ENCODE measurements at regions not wholly inside any gene's neighbourhood (a gene's known extent, or its start where the extent isn't known, plus 50 kb on each side); places are given as distances from the start of the nearest gene placed in this dataset.
"Not testable (repeated sequence)": the region's sequence is repeated elsewhere in the genome, so short reads cannot be mapped to it uniquely, and the experiment has no call there.

DNA sequence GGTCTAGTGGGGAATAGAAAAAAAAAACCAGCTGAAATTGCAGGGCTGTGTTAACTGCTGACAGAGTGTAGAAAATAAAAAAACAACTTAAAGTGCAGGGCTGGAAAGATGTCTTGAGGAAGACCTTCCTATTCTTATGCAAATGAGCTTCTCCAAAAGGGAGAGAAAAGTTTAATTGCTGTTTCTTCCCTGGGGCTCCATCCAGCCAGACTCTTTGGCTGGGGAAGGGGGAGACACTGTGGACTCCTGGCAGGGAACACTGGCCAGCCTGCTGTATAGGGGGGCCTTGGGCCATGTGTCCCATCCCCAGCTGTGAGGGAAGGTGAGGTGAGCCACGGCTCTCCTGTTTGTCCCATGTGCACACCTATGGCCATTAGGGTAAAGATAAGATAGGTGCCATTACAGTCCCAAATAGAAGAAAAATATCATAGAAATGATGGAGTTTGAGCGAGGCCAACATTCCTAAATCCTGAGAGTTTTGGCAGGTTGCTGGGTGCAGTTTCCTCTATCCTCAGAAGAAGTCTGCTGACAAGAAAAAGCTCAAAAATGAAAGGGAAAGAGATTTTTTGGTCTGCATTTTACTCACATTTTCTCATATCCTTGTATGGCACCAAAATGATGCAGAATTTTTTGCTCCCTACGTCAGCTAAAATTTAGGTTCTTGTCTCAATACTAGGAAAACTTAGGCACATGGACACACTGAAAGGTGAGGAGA, 901.7 kb downstream of the PLOD2 start:
- Histone ChIP-seq H3K9me3 (ENCODE audit: control insufficient read depth, insufficient read depth, low read length) (no peaks in the 10 kb centered on the region), H3K4me2 (ENCODE audit: low read length) (no peak overlapping the region)

DNA sequence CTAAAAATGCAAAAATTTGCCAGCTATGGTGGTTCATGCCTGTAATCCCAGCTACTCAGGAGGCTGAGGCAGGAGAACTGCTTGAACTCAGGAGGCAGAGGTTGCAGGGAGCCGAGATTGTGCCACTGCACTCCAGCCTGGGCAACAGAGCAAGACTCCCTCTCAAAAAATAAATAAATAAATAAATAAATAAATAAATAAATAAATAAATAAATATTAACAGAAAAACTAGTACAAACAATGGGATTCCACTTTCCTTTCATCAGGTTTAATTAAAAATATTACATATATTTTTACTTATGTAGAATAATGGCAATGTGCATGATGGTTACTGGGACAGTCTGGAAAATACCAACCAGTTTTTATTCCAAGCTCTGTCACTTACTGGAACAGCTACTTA, 897.5 kb downstream of the PLOD2 start:
- not testable (repeated sequence) for H4K20me1 ChIP-seq (ENCODE audit: control insufficient read depth, insufficient read depth, low read depth, low read length); H3K27ac ChIP-seq (ENCODE audit: low read depth, low read length); H3K27me3 ChIP-seq (ENCODE audit: control insufficient read depth, low read length); H3K36me3 ChIP-seq (ENCODE audit: control insufficient read depth, low read length); H3K4me2 ChIP-seq (ENCODE audit: low read length); H3K9me2 ChIP-seq (replicated peaks; ENCODE audit: control insufficient read depth, low read length); H3F3A ChIP-seq (ENCODE audit: control insufficient read depth, insufficient read depth); H3K79me2 ChIP-seq (ENCODE audit: control insufficient read depth, low read length); H3K9me3 ChIP-seq (ENCODE audit: control insufficient read depth, insufficient read depth, low read length); H3K4me1 ChIP-seq (ENCODE audit: control insufficient read depth, low read length); H3K4me3 ChIP-seq (ENCODE audit: low read length)

More for the DNA sequence above, 901.7 kb downstream of the PLOD2 start:
- Histone ChIP-seq H3F3A (ENCODE audit: control insufficient read depth, insufficient read depth) (no peaks in the 10 kb centered on the region), H3K27me3 (ENCODE audit: control insufficient read depth, low read length) (no peaks in the 10 kb centered on the region), H3K36me3 (ENCODE audit: control insufficient read depth, low read length) (no peaks in the 10 kb centered on the region), H4K20me1 (ENCODE audit: control insufficient read depth, insufficient read depth, low read depth, low read length) (no peaks in the 10 kb centered on the region), H3K27ac (ENCODE audit: low read depth, low read length) (no peak overlapping the region), H3K4me1 (ENCODE audit: control insufficient read depth, low read length) (no peaks in the 10 kb centered on the region), H3K9me2 (replicated peaks; ENCODE audit: control insufficient read depth, low read length) (no peaks in the 10 kb centered on the region), H3K4me3 (ENCODE audit: low read length) (no peak overlapping the region), H3K79me2 (ENCODE audit: control insufficient read depth, low read length) (no peaks in the 10 kb centered on the region)
- TF ChIP-seq, protein P1, sequence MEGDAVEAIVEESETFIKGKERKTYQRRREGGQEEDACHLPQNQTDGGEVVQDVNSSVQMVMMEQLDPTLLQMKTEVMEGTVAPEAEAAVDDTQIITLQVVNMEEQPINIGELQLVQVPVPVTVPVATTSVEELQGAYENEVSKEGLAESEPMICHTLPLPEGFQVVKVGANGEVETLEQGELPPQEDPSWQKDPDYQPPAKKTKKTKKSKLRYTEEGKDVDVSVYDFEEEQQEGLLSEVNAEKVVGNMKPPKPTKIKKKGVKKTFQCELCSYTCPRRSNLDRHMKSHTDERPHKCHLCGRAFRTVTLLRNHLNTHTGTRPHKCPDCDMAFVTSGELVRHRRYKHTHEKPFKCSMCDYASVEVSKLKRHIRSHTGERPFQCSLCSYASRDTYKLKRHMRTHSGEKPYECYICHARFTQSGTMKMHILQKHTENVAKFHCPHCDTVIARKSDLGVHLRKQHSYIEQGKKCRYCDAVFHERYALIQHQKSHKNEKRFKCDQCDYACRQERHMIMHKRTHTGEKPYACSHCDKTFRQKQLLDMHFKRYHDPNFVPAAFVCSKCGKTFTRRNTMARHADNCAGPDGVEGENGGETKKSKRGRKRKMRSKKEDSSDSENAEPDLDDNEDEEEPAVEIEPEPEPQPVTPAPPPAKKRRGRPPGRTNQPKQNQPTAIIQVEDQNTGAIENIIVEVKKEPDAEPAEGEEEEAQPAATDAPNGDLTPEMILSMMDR (IDR thresholded peaks at IDR 0.05; ENCODE audit: low read depth, low read length, poor library complexity, severe bottlenecking): no peak

DNA sequence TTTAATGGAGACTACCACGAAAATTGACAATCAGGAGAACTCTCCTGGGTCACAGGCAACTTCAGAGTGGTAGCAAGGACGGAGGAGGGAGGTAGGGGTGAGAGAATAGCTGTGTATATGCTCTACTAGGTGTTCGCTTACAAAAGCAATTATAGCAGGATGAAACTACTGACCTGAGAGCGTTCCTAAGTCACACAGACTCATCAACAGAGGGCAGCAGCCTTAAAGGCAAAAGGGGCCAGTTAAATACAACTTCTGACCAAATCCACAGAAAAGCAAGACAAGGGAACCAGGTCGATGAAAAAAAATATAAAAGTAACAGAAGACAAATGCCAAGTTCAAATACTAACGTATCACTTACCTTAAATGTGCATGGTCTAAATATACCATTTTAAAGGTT, 894.6 kb downstream of the PLOD2 start:
- Histone ChIP-seq H3K9me3 (ENCODE audit: control insufficient read depth, insufficient read depth, low read length) (no peaks in the 10 kb centered on the region), H4K20me1 (ENCODE audit: control insufficient read depth, insufficient read depth, low read depth, low read length) (no peaks in the 10 kb centered on the region), H3K27me3 (ENCODE audit: control insufficient read depth, low read length) (no peaks in the 10 kb centered on the region), H3F3A (ENCODE audit: control insufficient read depth, insufficient read depth) (no peaks in the 10 kb centered on the region), H3K27ac (ENCODE audit: low read depth, low read length) (no peak overlapping the region), H3K4me2 (ENCODE audit: low read length) (no peak overlapping the region), H3K4me3 (ENCODE audit: low read length) (no peak overlapping the region), H3K79me2 (ENCODE audit: control insufficient read depth, low read length) (no peaks in the 10 kb centered on the region), H3K4me1 (ENCODE audit: control insufficient read depth, low read length) (no peaks in the 10 kb centered on the region), H3K36me3 (ENCODE audit: control insufficient read depth, low read length) (no peaks in the 10 kb centered on the region), H3K9me2 (replicated peaks; ENCODE audit: control insufficient read depth, low read length) (no peaks in the 10 kb centered on the region)
- TF ChIP-seq, protein P1 (IDR thresholded peaks at IDR 0.05; ENCODE audit: low read depth, low read length, poor library complexity, severe bottlenecking): no peak
- TF ChIP-seq EZH2phosphoT487 (IDR thresholded peaks at IDR 0.05; ENCODE audit: borderline replicate concordance, low read length): no peak

DNA sequence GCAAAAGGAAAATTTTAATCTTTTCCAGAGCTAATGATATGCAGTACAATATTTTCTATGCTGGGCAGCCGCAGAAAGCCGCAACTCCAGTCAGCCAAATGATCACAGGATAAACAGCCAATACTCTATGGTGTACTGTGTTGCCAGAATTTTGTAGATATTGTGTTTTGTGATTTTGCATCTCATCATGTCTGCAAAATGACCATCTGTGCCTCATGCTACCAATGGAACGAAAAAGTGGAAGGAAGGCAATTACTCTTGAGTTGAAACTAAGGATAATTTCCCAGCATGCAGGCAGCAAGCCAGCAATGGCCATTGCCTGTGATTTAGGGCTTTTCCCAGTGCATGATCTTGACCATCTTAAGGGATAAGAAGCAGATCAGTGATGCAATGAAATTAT, 891.9 kb downstream of the PLOD2 start:
- no peaks in the 10 kb centered on the region for H3K4me1 ChIP-seq (ENCODE audit: control insufficient read depth, low read length)
- no peak overlapping the region for H3K27ac ChIP-seq (ENCODE audit: low read depth, low read length)
- no peaks in the 10 kb centered on the region for H4K20me1 ChIP-seq (ENCODE audit: control insufficient read depth, insufficient read depth, low read depth, low read length)
- no peak overlapping the region for H3K4me2 ChIP-seq (ENCODE audit: low read length)
- TF ChIP-seq, protein P1 (IDR thresholded peaks at IDR 0.05; ENCODE audit: low read depth, low read length, poor library complexity, severe bottlenecking): no peak
- no peak for TF ChIP-seq EZH2phosphoT487 (IDR thresholded peaks at IDR 0.05; ENCODE audit: borderline replicate concordance, low read length)
- H3F3A ChIP-seq (ENCODE audit: control insufficient read depth, insufficient read depth): no peaks in the 10 kb centered on the region
- no peak overlapping the region for H3K4me3 ChIP-seq (ENCODE audit: low read length)
- no peaks in the 10 kb centered on the region for H3K79me2 ChIP-seq (ENCODE audit: control insufficient read depth, low read length)
- no peaks in the 10 kb centered on the region for H3K9me2 ChIP-seq (replicated peaks; ENCODE audit: control insufficient read depth, low read length)
- H3K9me3 ChIP-seq (ENCODE audit: control insufficient read depth, insufficient read depth, low read length): no peaks in the 10 kb centered on the region
- H3K36me3 ChIP-seq (ENCODE audit: control insufficient read depth, low read length): no peaks in the 10 kb centered on the region
- H3K27me3 ChIP-seq (ENCODE audit: control insufficient read depth, low read length): no peaks in the 10 kb centered on the region

All from DOHH2 (cell line).